ENCODE measurements at regions not wholly inside any gene's neighbourhood (a gene's known extent, or its start where the extent isn't known, plus 50 kb on each side); places are given as distances from the start of the nearest gene placed in this dataset.

GRCh38 chr13:112177450-112178288 is 110.7 kb downstream of the SOX1 start:
- TF ChIP-seq, protein P1, sequence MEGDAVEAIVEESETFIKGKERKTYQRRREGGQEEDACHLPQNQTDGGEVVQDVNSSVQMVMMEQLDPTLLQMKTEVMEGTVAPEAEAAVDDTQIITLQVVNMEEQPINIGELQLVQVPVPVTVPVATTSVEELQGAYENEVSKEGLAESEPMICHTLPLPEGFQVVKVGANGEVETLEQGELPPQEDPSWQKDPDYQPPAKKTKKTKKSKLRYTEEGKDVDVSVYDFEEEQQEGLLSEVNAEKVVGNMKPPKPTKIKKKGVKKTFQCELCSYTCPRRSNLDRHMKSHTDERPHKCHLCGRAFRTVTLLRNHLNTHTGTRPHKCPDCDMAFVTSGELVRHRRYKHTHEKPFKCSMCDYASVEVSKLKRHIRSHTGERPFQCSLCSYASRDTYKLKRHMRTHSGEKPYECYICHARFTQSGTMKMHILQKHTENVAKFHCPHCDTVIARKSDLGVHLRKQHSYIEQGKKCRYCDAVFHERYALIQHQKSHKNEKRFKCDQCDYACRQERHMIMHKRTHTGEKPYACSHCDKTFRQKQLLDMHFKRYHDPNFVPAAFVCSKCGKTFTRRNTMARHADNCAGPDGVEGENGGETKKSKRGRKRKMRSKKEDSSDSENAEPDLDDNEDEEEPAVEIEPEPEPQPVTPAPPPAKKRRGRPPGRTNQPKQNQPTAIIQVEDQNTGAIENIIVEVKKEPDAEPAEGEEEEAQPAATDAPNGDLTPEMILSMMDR (IDR thresholded peaks at IDR 0.05; ENCODE audit: insufficient read depth, low read depth, low read length): no peak
- ChIA-PET CTCF (no interaction called here), POLR2A (no interaction called here)
- no peaks in the 10 kb centered on the region for H3K36me3 ChIP-seq (ENCODE audit: control insufficient read depth, insufficient read depth, low read length)
- no peaks in the 10 kb centered on the region for H3K27me3 ChIP-seq (ENCODE audit: control insufficient read depth, insufficient read depth, low read length)
- no peak overlapping the region for H3K4me3 ChIP-seq (ENCODE audit: low read depth, low read length)
- no peak for DNase-seq (ENCODE audit: low read depth)

- CTCF ChIA-PET: no interaction called here
- DNase-seq (ENCODE audit: low read depth): no peak
- Histone ChIP-seq H3K27me3 (ENCODE audit: control insufficient read depth, insufficient read depth, low read length) (no peaks in the 10 kb centered on the region), H3K36me3 (ENCODE audit: control insufficient read depth, insufficient read depth, low read length) (no peaks in the 10 kb centered on the region), H3K4me3 (ENCODE audit: low read depth, low read length) (no peak overlapping the region)
- TF ChIP-seq, protein P1 (IDR thresholded peaks at IDR 0.05; ENCODE audit: insufficient read depth, low read depth, low read length): no peak
- POLR2A ChIA-PET: no interaction called here
Measured at GRCh38 chr13:112178769-112179168, 111.8 kb downstream of the SOX1 start.

DNA sequence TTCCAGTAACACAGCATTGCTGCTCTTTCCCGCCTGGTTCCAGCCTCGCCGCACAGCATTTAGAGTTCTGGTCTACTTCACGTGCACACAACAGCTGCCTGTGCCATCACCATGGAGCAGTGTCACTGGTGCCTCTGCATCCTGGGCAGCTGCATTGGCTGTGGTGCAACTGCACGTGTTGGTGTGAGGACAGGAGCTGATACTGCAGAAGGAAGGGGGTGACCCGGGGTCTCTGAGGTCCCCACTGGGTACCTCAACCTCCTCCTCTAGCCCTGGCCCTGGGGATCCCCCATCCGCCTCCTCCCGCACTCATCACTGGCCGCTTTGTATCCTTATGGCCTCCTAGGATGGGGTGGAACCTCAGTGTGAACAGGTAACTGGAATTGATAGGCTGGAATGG is 112.5 kb downstream of the SOX1 start:
- POLR2A ChIA-PET: no interaction called here
- H3K36me3 ChIP-seq (ENCODE audit: control insufficient read depth, insufficient read depth, low read length): no peaks in the 10 kb centered on the region
- CTCF ChIA-PET: no interaction called here
- H3K4me3 ChIP-seq (ENCODE audit: low read depth, low read length): no peak overlapping the region
- no peaks in the 10 kb centered on the region for H3K27me3 ChIP-seq (ENCODE audit: control insufficient read depth, insufficient read depth, low read length)
- no peak for DNase-seq (ENCODE audit: low read depth)
- TF ChIP-seq, protein P1 (IDR thresholded peaks at IDR 0.05; ENCODE audit: insufficient read depth, low read depth, low read length): no peak

DNA sequence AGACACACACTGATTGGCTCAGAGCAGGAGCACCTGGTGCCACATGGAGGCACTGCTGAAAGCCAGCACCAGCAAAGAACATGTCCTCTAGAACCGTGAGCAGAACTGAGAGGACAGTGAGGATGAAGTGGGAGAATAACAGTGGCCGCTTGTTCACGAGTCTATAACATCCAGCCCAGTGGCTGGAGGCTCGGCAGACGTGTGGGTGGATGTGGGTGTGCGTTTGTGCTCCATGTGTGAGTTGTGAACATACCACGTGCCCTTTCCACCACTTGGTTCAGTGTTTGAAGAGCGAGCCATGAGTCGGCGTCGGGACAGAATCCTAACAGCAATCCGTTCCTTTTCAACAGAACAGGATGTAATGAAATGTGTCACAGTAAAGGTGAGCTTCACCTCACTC is 113.0 kb downstream of the SOX1 start:
- ChIA-PET CTCF (no interaction called here), POLR2A (no interaction called here)
- H3K27me3 ChIP-seq (ENCODE audit: control insufficient read depth, insufficient read depth, low read length): no peaks in the 10 kb centered on the region
- H3K4me3 ChIP-seq (ENCODE audit: low read depth, low read length): no peak overlapping the region
- H3K36me3 ChIP-seq (ENCODE audit: control insufficient read depth, insufficient read depth, low read length): no peaks in the 10 kb centered on the region
- no peak for DNase-seq (ENCODE audit: low read depth)
- TF ChIP-seq, protein P1 (IDR thresholded peaks at IDR 0.05; ENCODE audit: insufficient read depth, low read depth, low read length): no peak

GRCh38 chr13:112181336-112182067 is 114.6 kb downstream of the SOX1 start:
- H3K4me3 ChIP-seq (ENCODE audit: low read depth, low read length): no peak overlapping the region
- ChIA-PET POLR2A (no interaction called here), CTCF (interaction anchor here (0.6 kb wide), 1 partner anchor 261 kb away, joined by 4 read pairs; no protein-coding TSS in a partner anchor)
- no peaks in the 10 kb centered on the region for H3K36me3 ChIP-seq (ENCODE audit: control insufficient read depth, insufficient read depth, low read length)
- no peak for DNase-seq (ENCODE audit: low read depth)
- no peaks in the 10 kb centered on the region for H3K27me3 ChIP-seq (ENCODE audit: control insufficient read depth, insufficient read depth, low read length)
- TF ChIP-seq, protein P1 (IDR thresholded peaks at IDR 0.05; ENCODE audit: insufficient read depth, low read depth, low read length): no peak
